ENCODE measurements at regions not wholly inside any gene's neighbourhood (a gene's known extent, or its start where the extent isn't known, plus 50 kb on each side); places are given as distances from the start of the nearest gene placed in this dataset.
"Not testable (repeated sequence)": the region's sequence is repeated elsewhere in the genome, so short reads cannot be mapped to it uniquely, and the experiment has no call there.

DNA sequence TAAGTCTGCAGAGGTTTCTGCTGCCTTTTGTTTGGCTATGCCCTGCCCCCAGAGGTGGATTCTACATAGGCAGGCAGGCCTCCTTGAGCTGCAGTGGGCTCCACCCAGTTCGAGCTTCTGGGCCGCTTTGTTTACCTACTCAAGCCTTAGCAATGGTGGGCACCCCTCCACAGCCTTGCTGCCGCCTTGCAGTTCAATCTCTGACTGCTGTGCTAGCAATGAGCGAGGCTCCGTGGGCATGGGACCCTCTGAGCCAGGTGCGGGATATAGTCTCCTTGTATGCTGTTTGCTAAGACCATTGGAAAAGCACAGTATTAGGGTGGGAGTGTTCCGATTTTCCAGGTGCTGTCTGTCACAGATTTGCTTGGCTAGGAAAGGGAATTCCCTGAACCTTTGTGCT is 102.7 kb downstream of the TFAP2B start:
- not testable (repeated sequence) for TF ChIP-seq CTCF, POLR2A, POLR2AphosphoS5 (IDR thresholded peaks at IDR 0.05)

Measured in prostate gland (tissue), 2 donors.